Thymus (tissue), 11 donors: ENCODE measurements at regions not wholly inside any gene's neighbourhood (a gene's known extent, or its start where the extent isn't known, plus 50 kb on each side); places are given as distances from the start of the nearest gene placed in this dataset.

Experiments used
- DNase-seq, 9 donors: peaks; one replicate each; pipeline ENCODE4 v3.0.0-alpha.2; 2013; ENCODE audit warnings: low spot score in 9 of 9, low read depth in 6 of 9, missing footprints in 1 of 9
- H3K27ac ChIP-seq, 2 donors: one replicate each; pipeline ENCODE4 v1.5.1; 2013; ENCODE audit warnings: control low read depth in 1 of 2, low read depth in 1 of 2, low read length in 1 of 2, mild to moderate bottlenecking in 1 of 2, moderate library complexity in 1 of 2
- H3K27me3 ChIP-seq, 2 donors: one replicate each; pipeline ENCODE4 v1.5.1; 2013; ENCODE audit warnings: low read length in 1 of 2; ENCODE audit not compliant: control insufficient read depth in 2 of 2, insufficient read depth in 1 of 2
- H3K36me3 ChIP-seq, 2 donors: one replicate each; pipeline ENCODE4 v1.5.1; 2013; ENCODE audit warnings: low read length in 1 of 2, mild to moderate bottlenecking in 1 of 2, moderate library complexity in 1 of 2; ENCODE audit not compliant: control insufficient read depth in 2 of 2, insufficient read depth in 2 of 2
- H3K4me1 ChIP-seq, 2 donors: one replicate each; pipeline ENCODE4 v1.5.1; 2013; ENCODE audit warnings: low read length in 2 of 2; ENCODE audit not compliant: control insufficient read depth in 2 of 2, insufficient read depth in 2 of 2
- H3K4me3 ChIP-seq, 2 donors: one replicate each; pipeline ENCODE4 v1.5.1; 2013; ENCODE audit warnings: low read length in 2 of 2, control low read depth in 1 of 2, mild to moderate bottlenecking in 1 of 2
- H3K9me3 ChIP-seq, 2 donors: one replicate each; pipeline ENCODE4 v1.5.1; 2013; ENCODE audit warnings: low read length in 1 of 2, mild to moderate bottlenecking in 1 of 2; ENCODE audit not compliant: control insufficient read depth in 2 of 2, insufficient read depth in 1 of 2
- WGBS: extraction: QIAGEN DNeasy Blood & Tissue Kit; methylation state at CpG from one replicate; pipeline ENCODE4 v1.1.7; 2013; 5-methylcytosine and 5-hydroxymethylcytosine counted together
- donor health status: healthy.

DNA sequence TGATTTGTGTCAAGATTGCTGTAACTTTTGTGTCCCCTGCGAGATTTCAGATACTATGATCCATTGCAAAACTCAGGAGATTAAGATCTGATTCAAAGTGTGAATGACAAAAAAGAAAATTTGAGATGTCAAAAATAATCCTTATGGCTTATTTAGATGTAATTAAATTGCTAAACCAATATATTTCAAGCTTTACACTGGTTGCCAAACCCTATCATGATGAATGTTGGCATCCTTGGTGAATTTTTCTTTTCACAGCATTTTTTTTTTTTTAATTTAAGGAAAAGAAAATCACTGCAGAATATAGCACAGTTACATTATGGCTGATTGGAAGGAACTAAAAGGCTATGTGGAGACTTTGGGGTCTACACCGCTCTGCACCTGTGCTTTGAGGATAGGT is 133.5 kb upstream of the PITRM1 start:
- peaks cover 0 to 3% of the 10 kb centered on the region in 2 donors for H3K9me3 ChIP-seq
- H3K4me1 ChIP-seq, result no peaks in the 10 kb centered on the region
- no peak for DNase-seq
- H3K27ac ChIP-seq, result no peak overlapping the region
- no peak overlapping the region for H3K4me3 ChIP-seq
- WGBS, result 98% methylated on average over 2 of the region's 2 CpGs
- H3K36me3 ChIP-seq, result no peaks in the 10 kb centered on the region
- no peaks in the 10 kb centered on the region for H3K27me3 ChIP-seq

DNA sequence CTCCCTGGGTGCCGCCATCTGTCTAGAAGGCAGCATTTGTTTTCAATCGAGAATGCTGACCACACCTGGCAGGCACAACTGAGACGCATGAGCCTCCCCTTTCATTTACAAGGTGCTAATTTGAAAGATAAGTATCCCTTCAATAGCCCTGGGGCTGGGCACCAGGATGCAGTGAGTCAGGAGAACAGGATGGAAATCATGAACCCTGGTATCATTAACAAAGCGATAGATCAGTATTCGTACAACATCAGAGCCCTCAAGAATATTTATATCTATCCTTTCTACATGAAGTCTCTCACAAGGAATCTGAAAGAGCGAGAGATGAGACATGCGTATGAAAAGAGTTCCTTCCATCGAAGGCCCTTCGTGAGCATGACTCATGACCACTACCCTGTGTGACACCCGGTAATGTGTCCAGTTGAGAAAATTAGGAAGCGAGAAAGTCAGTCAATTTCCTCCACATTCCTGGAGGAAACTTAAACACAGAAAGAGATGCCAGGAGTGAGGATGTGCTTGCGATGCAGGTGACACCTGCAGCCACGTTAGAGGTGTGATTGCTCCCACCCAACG is 123.1 kb upstream of the PITRM1 start:
- H3K27ac ChIP-seq, result no peak overlapping the region
- no peaks in the 10 kb centered on the region for H3K36me3 ChIP-seq
- 94% methylated on average over 14 of the region's 14 CpGs for WGBS
- H3K4me1 ChIP-seq, result no peaks in the 10 kb centered on the region
- H3K9me3 ChIP-seq, result no peaks in the 10 kb centered on the region
- H3K4me3 ChIP-seq, result no peak overlapping the region
- DNase-seq, result no peak
- no peaks in the 10 kb centered on the region for H3K27me3 ChIP-seq

DNA sequence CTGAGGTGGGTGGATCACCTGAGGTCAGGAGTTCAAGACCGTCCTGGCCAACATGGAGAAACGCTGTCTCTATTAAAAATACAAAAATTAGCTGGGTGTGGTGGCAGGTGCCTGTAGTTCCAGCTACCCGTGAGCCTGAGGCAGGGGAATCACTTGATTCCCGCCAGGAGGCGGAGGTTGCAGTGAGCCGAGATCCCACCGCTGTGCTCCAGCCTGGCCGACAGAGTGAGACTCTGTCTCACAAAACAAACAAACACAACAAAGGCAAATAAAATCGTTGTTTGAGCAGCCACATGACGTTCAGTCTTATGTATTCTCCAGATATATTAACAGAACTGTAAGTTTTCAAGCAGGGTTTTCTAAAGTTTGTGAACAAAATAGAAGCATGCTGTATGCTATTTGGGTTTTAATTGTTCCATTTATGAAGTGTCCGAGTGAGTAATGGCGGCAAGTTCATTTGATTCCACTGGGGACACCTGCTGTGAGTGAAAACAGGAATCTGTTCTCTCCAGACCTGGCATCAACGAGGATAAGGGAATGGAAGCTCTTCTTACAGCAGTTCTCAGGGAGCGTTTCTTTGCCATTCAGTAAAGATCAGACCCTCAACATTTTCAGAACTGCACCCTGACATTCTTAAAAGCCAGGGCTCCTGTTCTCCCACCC is 122.5 kb upstream of the PITRM1 start:
- DNase-seq, result no peak
- no peaks in the 10 kb centered on the region for H3K27me3 ChIP-seq
- H3K27ac ChIP-seq, result no peak overlapping the region
- 95% methylated on average over 14 of the region's 14 CpGs for WGBS
- H3K9me3 ChIP-seq, result no peaks in the 10 kb centered on the region
- H3K36me3 ChIP-seq, result no peaks in the 10 kb centered on the region
- no peak overlapping the region for H3K4me3 ChIP-seq
- no peaks in the 10 kb centered on the region for H3K4me1 ChIP-seq

DNA sequence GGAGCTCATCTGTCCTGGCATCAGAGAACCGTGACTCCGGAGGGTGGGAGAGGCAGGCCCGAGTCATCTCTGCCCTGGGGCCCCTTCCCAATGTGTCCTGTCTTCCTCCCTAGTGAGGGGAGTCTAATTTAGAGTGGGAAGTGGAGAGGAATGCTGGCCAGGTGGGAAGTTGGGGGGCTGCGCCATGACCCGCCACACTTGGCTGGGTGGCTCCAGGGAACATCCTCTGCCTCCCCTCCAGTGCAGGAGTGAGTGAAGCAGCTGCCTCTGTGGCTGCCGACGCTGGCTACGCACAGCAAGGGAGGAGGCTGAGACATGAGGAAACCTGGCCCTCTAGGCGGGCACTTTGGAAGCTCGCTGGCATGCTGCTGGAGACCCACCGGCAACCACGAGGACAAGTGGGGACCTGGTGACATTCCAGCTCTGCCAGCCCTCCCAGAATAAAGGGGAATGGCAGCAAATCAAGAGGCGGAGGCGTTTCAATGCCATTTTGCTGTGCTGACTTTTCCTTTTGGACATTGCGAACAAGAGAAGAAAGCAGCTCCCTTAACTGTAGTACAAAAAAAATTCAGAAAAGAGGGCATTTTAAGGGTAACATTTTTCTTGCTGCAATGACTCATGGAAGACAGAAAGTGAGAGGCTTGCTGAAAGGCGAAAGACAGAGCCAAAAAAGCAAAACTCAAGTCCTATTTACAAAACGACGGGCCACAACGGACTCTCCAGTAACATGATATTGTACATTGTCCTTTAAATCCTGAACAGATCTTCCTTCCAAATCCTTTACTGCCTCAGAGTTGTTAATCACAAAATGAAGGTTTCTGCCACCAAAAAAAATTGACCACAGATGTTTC is 121.2 kb upstream of the PITRM1 start:
- H3K27ac ChIP-seq, result no peak overlapping the region
- 96% methylated on average over 19 of the region's 19 CpGs for WGBS

DNA sequence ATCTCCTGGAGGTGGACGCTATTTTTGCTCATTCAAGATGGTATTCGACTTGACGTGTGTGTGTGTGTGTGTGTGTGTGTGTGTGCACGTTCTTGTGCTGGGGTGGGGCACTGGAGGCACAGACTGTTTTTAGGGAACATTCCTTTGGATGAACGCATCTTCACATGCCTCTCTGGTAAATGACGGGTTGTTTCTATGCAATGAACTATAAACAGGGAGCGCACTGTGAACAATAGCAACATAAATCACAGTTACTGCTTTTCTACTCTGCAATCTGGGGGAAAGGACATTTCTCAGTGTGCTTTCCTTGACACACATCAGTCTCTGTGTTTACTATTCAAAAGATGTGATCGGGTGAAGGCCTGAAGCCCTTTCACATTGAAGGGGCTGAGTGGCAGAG is 120.1 kb upstream of the PITRM1 start:
- no peak for DNase-seq
- Histone ChIP-seq H3K27me3 (no peaks in the 10 kb centered on the region), H3K36me3 (no peaks in the 10 kb centered on the region), H3K4me1 (no peaks in the 10 kb centered on the region), H3K27ac (no peak overlapping the region), H3K4me3 (no peak overlapping the region), H3K9me3 (no peaks in the 10 kb centered on the region)
- 91% methylated on average over 8 of the region's 8 CpGs for WGBS

More for the DNA sequence above, 121.2 kb upstream of the PITRM1 start:
- Histone ChIP-seq H3K9me3 (no peaks in the 10 kb centered on the region), H3K4me1 (no peaks in the 10 kb centered on the region), H3K4me3 (no peak overlapping the region), H3K36me3 (no peaks in the 10 kb centered on the region), H3K27me3 (no peaks in the 10 kb centered on the region)
- DNase-seq, result no peak

DNA sequence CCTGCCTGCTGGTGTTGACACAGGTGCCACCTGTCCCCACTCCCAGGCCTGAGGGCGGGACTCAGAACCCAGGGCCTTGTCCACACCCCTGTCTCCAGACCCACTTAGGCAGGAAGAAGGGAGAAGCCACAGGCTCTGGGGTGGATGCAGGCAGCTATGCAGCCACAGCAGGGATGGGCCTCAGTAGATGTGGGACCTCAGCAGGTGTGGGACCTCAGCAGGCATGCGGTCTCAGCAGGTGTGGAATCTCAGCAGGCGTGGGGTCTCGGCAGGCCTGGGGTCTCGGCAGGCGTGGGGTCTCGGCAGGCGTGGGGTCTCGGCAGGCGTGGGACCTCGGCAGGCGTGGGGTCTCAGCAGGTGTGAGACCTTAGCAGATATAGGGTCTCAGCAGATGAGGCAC is 118.0 kb upstream of the PITRM1 start:
- DNase-seq, result no peak
- H3K4me1 ChIP-seq, result no peaks in the 10 kb centered on the region
- no peaks in the 10 kb centered on the region for H3K9me3 ChIP-seq
- no peak overlapping the region for H3K4me3 ChIP-seq
- H3K36me3 ChIP-seq, result no peaks in the 10 kb centered on the region
- WGBS, result 82% methylated on average over 12 of the region's 12 CpGs
- no peak overlapping the region for H3K27ac ChIP-seq
- H3K27me3 ChIP-seq, result no peaks in the 10 kb centered on the region

DNA sequence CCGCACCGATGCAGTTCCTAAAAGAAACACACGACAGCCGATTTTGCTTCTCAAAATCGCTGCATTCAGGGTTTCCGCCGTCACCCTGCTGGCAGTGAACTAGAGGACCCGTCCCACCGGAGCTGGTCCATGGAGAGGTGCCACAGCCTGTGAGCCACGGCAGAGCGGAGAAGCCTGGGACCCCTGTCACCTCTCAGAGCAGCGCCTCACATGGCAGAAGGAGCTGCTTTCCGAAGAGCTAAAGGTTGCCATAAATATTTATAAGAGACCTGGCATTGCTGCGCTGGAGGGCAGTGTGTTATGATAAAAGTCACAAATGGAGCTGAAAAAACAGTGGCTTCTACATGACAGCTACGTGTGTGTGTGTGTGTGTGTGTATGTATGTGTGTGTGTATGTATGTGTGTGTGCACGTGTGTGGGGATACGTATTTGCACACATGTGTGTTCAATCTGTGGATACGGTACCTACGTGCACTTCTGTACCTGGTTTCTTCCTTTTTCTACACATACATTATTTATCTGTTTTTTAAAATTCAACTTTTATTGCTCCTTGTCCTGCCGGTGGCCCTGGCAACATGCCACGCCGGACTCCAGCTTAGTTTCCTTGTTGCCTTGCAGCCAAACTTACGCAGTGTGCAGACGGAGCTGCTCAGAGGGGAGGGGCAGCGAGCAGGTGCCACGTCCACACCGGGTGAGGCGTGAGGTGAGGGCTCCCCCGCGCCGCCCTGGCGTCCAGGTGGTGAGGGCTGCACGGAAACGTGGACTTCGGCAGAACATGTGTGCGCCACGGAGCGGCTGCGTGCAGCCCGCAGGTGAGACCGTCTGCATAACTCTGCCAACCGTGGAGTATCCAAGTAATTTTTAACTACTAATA is 115.2 kb upstream of the PITRM1 start:
- 96% methylated on average over 42 of the region's 42 CpGs for WGBS
- no peaks in the 10 kb centered on the region for H3K4me1 ChIP-seq
- no peaks in the 10 kb centered on the region for H3K9me3 ChIP-seq
- no peak overlapping the region for H3K27ac ChIP-seq
- DNase-seq, result no peak
- no peak overlapping the region for H3K4me3 ChIP-seq
- no peaks in the 10 kb centered on the region for H3K27me3 ChIP-seq
- H3K36me3 ChIP-seq, result no peaks in the 10 kb centered on the region

DNA sequence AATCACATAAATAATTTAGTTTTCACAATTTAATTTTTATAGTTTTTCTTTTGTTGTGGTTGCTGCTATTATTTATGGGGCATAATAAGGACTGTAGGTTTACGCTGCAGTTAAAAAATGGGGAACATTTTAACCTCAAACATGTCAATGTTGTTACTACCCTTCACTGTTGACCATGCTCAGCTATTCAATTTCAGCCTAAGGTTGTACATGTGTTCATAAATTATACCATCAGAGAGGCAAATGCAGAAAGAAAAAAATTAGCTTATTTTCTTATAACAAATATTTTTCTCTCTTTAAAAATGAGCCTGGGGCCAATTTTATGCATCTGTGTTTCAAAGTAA is 110.1 kb upstream of the PITRM1 start:
- 96% methylated on average over 1 of the region's 1 CpG for WGBS

More for the DNA sequence above, 110.1 kb upstream of the PITRM1 start:
- H3K27ac ChIP-seq, result no peak overlapping the region
- H3K4me1 ChIP-seq, result no peaks in the 10 kb centered on the region
- no peak overlapping the region for H3K4me3 ChIP-seq
- H3K9me3 ChIP-seq, result no peaks in the 10 kb centered on the region
- no peak for DNase-seq
- H3K27me3 ChIP-seq, result no peaks in the 10 kb centered on the region
- H3K36me3 ChIP-seq, result no peaks in the 10 kb centered on the region
